HFF-Myc (cell line): ENCODE measurements at regions not wholly inside any gene's neighbourhood (a gene's known extent, or its start where the extent isn't known, plus 50 kb on each side); places are given as distances from the start of the nearest gene placed in this dataset.

ENCODE experiments used
- DNase-seq: peaks from one replicate; pipeline ENCODE4 v3.0.0-alpha.2; 2011; ENCODE audit warnings: low read depth; ENCODE audit errors: extremely low read depth
- H3K4me3 ChIP-seq: replicated peaks from 2 replicates; pipeline ENCODE4 v1.5.1; 2011; ENCODE audit warnings: low read depth, mild to moderate bottlenecking, control low read depth, low read length
- CTCF ChIP-seq: IDR thresholded peaks from 2 replicates; pipeline ENCODE4 v1.5.1; 2012; ENCODE audit warnings: mild to moderate bottlenecking, low read depth, low read length, control low read depth; ENCODE audit errors: missing control alignments

- TF ChIP-seq CTCF = no peak
- no peak overlapping the region for H3K4me3 ChIP-seq
- no peak for DNase-seq
Measured at GRCh38 chr4:141567326-141567915, 69.0 kb upstream of the IL15 start.

- TF ChIP-seq CTCF = no peak
Measured at GRCh38 chr4:141569141-141569540, 67.2 kb upstream of the IL15 start.

GRCh38 chr4:141570290-141570689 lies 66.1 kb upstream of the IL15 start:
- TF ChIP-seq CTCF = no peak
- no peak for DNase-seq

More at GRCh38 chr4:141569141-141569540, 67.2 kb upstream of the IL15 start:
- no peak for DNase-seq
- no peak overlapping the region for H3K4me3 ChIP-seq

GRCh38 chr4:141571362-141571761 lies 65.0 kb upstream of the IL15 start:
- no peak for TF ChIP-seq CTCF
- no peak overlapping the region for H3K4me3 ChIP-seq
- no peak for DNase-seq

More at GRCh38 chr4:141570290-141570689, 66.1 kb upstream of the IL15 start:
- H3K4me3 ChIP-seq = no peak overlapping the region

GRCh38 chr4:141571793-141572192 lies 64.6 kb upstream of the IL15 start:
- H3K4me3 ChIP-seq = no peak overlapping the region
- no peak for TF ChIP-seq CTCF
- no peak for DNase-seq

DNA sequence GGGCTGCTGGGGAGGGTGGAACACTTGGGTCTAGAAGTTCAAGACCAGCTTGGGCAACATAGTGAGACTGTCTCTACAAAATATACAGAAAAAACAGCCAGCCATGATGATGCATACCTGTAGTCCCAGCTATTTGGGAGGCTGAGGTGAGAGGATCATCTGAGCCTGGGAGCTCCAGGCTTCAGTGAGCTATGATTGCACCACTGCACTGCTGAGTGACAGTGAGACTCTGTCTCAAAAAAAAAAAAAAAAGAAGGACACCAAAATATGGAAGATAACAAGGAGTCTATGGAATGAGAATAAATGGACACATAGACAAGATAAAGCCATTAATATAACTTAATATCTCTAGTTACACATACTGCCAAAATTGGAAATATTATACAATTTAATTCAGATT lies 62.7 kb upstream of the IL15 start:
- DNase-seq = no peak
- no peak for TF ChIP-seq CTCF
- H3K4me3 ChIP-seq = no peak overlapping the region

- no peak for TF ChIP-seq CTCF
- H3K4me3 ChIP-seq = no peak overlapping the region
- no peak for DNase-seq
Measured at GRCh38 chr4:141575884-141576283, 60.5 kb upstream of the IL15 start.
